ENCODE measurements at regions not wholly inside any gene's neighbourhood (a gene's known extent, or its start where the extent isn't known, plus 50 kb on each side); places are given as distances from the start of the nearest gene placed in this dataset.
"Not testable (repeated sequence)": the region's sequence is repeated elsewhere in the genome, so short reads cannot be mapped to it uniquely, and the experiment has no call there.

DNA sequence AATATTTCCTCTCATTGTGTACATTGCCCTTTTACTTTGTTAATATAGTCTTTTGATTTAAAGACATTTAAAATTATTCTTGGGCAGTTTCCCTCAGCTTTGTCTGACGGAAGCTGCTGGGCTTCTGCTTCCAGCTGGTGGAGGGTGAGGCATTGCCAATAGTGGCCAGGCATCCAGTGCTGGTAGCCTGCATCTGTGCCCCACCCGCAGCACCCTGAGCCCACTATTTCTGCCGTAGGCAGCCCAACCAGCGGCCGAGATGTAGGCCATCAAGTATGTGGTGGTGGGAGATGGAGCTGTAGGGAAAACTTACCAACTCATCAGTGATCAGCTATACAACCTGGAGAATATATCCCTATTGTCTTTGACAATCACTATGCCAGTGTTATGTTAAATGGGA lies 226.0 kb upstream of the SYNCRIP start:
- Histone ChIP-seq H3K4me3 (ENCODE audit: low read length in 2 of 2) (no peak overlapping the region), H3K36me3 (ENCODE audit: control insufficient read depth in 2 of 2, insufficient read depth in 2 of 2, low read length in 2 of 2) (no peaks in the 10 kb centered on the region), H3K9ac (ENCODE audit: low read length in 2 of 2) (no peak overlapping the region), H3K27ac (ENCODE audit: low read length) (no peak overlapping the region), H3K4me1 (ENCODE audit: control insufficient read depth, insufficient read depth, low read length) (peaks cover 29% of the 10 kb centered on the region), H3K9me3 (ENCODE audit: control insufficient read depth in 2 of 2, low read length in 2 of 2) (no peaks in the 10 kb centered on the region), H3K27me3 (ENCODE audit: control insufficient read depth in 1 of 2, insufficient read depth in 2 of 2, low read length in 2 of 2) (no peaks in the 10 kb centered on the region)

GRCh38 chr6:85867595-85867994 lies 224.9 kb upstream of the SYNCRIP start:
- H3K9me3 ChIP-seq (ENCODE audit: control insufficient read depth in 2 of 2, low read length in 2 of 2), result no peaks in the 10 kb centered on the region
- H3K27me3 ChIP-seq (ENCODE audit: control insufficient read depth in 1 of 2, insufficient read depth in 2 of 2, low read length in 2 of 2), result no peaks in the 10 kb centered on the region
- H3K27ac ChIP-seq (ENCODE audit: low read length), result no peak overlapping the region
- no peak overlapping the region for H3K4me3 ChIP-seq (ENCODE audit: low read length in 2 of 2)
- H3K9ac ChIP-seq (ENCODE audit: low read length in 2 of 2), result no peak overlapping the region
- no peaks in the 10 kb centered on the region for H3K36me3 ChIP-seq (ENCODE audit: control insufficient read depth in 2 of 2, insufficient read depth in 2 of 2, low read length in 2 of 2)
- H3K4me1 ChIP-seq (ENCODE audit: control insufficient read depth, insufficient read depth, low read length), result peaks cover 29% of the 10 kb centered on the region

DNA sequence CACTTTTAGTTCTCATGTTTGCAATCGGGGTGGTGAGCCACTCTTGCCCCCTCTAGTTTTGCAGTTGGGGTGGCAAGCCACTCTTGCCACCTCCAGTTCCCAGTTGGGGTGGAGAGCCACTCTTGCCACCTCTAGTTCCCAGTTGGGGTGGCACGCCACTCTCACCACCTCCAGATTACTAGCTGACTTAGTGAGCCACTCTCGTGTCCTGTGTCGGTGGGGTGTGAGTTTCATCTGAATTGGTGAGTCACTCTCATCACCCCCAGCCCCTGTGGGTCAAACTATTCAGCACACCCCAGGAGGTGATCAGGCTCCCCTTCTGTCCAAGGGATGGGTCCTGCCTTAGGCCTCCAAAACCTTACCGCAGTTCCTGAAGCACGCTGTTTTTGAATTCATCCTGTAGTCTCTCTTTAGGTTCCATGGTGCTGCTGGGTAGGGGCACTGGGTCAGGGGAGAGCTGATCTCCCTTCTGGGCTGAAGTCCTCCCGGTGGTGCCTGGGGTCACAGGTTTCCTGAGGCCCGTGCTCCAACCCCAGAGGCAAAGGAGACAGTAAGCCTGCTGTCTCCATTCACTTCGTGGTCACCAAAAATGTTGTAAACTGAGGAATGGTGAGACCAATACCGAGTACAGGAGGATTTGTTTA lies 224.2 kb upstream of the SYNCRIP start:
- peaks cover 29% of the 10 kb centered on the region for H3K4me1 ChIP-seq (ENCODE audit: control insufficient read depth, insufficient read depth, low read length)
- H3K27me3 ChIP-seq (ENCODE audit: control insufficient read depth in 1 of 2, insufficient read depth in 2 of 2, low read length in 2 of 2), result no peaks in the 10 kb centered on the region
- no peaks in the 10 kb centered on the region for H3K36me3 ChIP-seq (ENCODE audit: control insufficient read depth in 2 of 2, insufficient read depth in 2 of 2, low read length in 2 of 2)
- H3K9ac ChIP-seq (ENCODE audit: low read length in 2 of 2), result peak overlapping the region; percentile 36 to 87
- H3K27ac ChIP-seq (ENCODE audit: low read length), result peak overlapping the region; percentile 84
- peak overlapping the region; percentile 78 to 83 for H3K4me3 ChIP-seq (ENCODE audit: low read length in 2 of 2)
- H3K9me3 ChIP-seq (ENCODE audit: control insufficient read depth in 2 of 2, low read length in 2 of 2), result no peaks in the 10 kb centered on the region

DNA sequence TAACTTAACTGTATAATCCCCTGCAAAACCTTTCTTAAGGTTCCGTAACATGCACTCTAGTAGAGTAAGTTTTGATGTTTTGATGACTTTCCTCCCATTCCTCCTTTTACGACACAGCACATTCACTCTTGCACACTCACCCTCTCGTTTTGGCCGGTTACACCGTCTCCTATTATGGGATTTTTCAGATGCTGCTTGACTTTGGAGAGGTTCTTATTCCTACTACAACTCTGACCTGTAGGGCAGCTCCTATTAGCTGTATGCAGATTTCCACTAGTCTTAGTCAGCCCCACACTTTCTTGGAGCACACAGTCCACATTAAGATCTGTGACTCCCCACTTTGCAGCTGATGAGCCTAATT lies 223.7 kb upstream of the SYNCRIP start:
- Histone ChIP-seq H3K4me1 (ENCODE audit: control insufficient read depth, insufficient read depth, low read length) (peaks cover 29% of the 10 kb centered on the region), H3K27me3 (ENCODE audit: control insufficient read depth in 1 of 2, insufficient read depth in 2 of 2, low read length in 2 of 2) (no peaks in the 10 kb centered on the region), H3K4me3 (ENCODE audit: low read length in 2 of 2) (peak overlapping the region; percentile 78 to 83), H3K27ac (ENCODE audit: low read length) (peak overlapping the region; percentile 84), H3K36me3 (ENCODE audit: control insufficient read depth in 2 of 2, insufficient read depth in 2 of 2, low read length in 2 of 2) (no peaks in the 10 kb centered on the region), H3K9me3 (ENCODE audit: control insufficient read depth in 2 of 2, low read length in 2 of 2) (no peaks in the 10 kb centered on the region), H3K9ac (ENCODE audit: low read length in 2 of 2) (peak overlapping the region; percentile 36 to 87)

- Histone ChIP-seq H3K4me3 (ENCODE audit: low read length in 2 of 2) (peak overlapping the region; percentile 78 to 83), H3K4me1 (ENCODE audit: control insufficient read depth, insufficient read depth, low read length) (peaks cover 29% of the 10 kb centered on the region), H3K27ac (ENCODE audit: low read length) (peak overlapping the region; percentile 84)
These were observed 223.0 kb upstream of the SYNCRIP start for GRCh38 chr6:85865420-85866369.

GRCh38 chr6:85864453-85865401 lies 222.0 kb upstream of the SYNCRIP start:
- peak overlapping the region; percentile 78 to 83 for H3K4me3 ChIP-seq (ENCODE audit: low read length in 2 of 2)
- no peaks in the 10 kb centered on the region for H3K27me3 ChIP-seq (ENCODE audit: control insufficient read depth in 1 of 2, insufficient read depth in 2 of 2, low read length in 2 of 2)
- no peaks in the 10 kb centered on the region for H3K9me3 ChIP-seq (ENCODE audit: control insufficient read depth in 2 of 2, low read length in 2 of 2)
- no peaks in the 10 kb centered on the region for H3K36me3 ChIP-seq (ENCODE audit: control insufficient read depth in 2 of 2, insufficient read depth in 2 of 2, low read length in 2 of 2)
- H3K27ac ChIP-seq (ENCODE audit: low read length), result peak overlapping the region; percentile 84
- peaks cover 29% of the 10 kb centered on the region for H3K4me1 ChIP-seq (ENCODE audit: control insufficient read depth, insufficient read depth, low read length)
- H3K9ac ChIP-seq (ENCODE audit: low read length in 2 of 2), result peak overlapping the region; percentile 7 to 87

More at GRCh38 chr6:85865420-85866369, 223.0 kb upstream of the SYNCRIP start:
- Histone ChIP-seq H3K9me3 (ENCODE audit: control insufficient read depth in 2 of 2, low read length in 2 of 2) (no peaks in the 10 kb centered on the region), H3K36me3 (ENCODE audit: control insufficient read depth in 2 of 2, insufficient read depth in 2 of 2, low read length in 2 of 2) (no peaks in the 10 kb centered on the region), H3K27me3 (ENCODE audit: control insufficient read depth in 1 of 2, insufficient read depth in 2 of 2, low read length in 2 of 2) (no peaks in the 10 kb centered on the region), H3K9ac (ENCODE audit: low read length in 2 of 2) (peak overlapping the region; percentile 36 to 87)

DNA sequence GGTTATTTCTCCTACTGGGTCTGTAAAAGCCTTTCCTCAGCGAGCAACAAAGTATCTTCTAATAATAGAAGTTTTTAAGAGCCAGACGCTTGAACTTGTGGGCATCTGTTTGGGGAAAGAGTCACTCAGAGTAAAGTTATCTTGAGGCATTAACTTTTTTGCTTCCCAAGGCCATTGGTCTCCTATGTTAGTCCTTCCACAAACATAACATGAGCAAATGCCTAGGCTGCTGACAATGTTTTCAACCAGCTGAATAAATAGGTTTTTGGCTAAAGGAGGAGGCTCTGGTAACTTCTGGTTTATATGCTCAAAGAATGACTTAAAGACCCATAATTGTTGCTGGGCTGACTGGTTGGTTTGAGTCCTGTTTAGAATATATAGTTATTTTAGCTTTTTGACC lies 213.5 kb upstream of the SYNCRIP start:
- no peak overlapping the region for H3K9ac ChIP-seq (ENCODE audit: low read length in 2 of 2)
- H3K27ac ChIP-seq (ENCODE audit: low read length), result no peak overlapping the region
- H3K4me3 ChIP-seq (ENCODE audit: low read length in 2 of 2), result no peak overlapping the region
- H3K27me3 ChIP-seq (ENCODE audit: control insufficient read depth in 1 of 2, insufficient read depth in 2 of 2, low read length in 2 of 2), result no peaks in the 10 kb centered on the region
- H3K9me3 ChIP-seq (ENCODE audit: control insufficient read depth in 2 of 2, low read length in 2 of 2), result no peaks in the 10 kb centered on the region
- no peaks in the 10 kb centered on the region for H3K4me1 ChIP-seq (ENCODE audit: control insufficient read depth, insufficient read depth, low read length)
- H3K36me3 ChIP-seq (ENCODE audit: control insufficient read depth in 2 of 2, insufficient read depth in 2 of 2, low read length in 2 of 2), result no peaks in the 10 kb centered on the region

- not testable (repeated sequence) for H3K27ac ChIP-seq (ENCODE audit: low read length); H3K27me3 ChIP-seq (ENCODE audit: control insufficient read depth in 1 of 2, insufficient read depth in 2 of 2, low read length in 2 of 2); H3K4me3 ChIP-seq (ENCODE audit: low read length in 2 of 2); H3K36me3 ChIP-seq (ENCODE audit: control insufficient read depth in 2 of 2, insufficient read depth in 2 of 2, low read length in 2 of 2); H3K9me3 ChIP-seq (ENCODE audit: control insufficient read depth in 2 of 2, low read length in 2 of 2); H3K4me1 ChIP-seq (ENCODE audit: control insufficient read depth, insufficient read depth, low read length); H3K9ac ChIP-seq (ENCODE audit: low read length in 2 of 2)
These were observed 195.8 kb upstream of the SYNCRIP start for GRCh38 chr6:85838351-85839119.

- Histone ChIP-seq H3K9ac (ENCODE audit: low read length in 2 of 2) (no peak overlapping the region), H3K9me3 (ENCODE audit: control insufficient read depth in 2 of 2, low read length in 2 of 2) (peaks cover 7 to 16% of the 10 kb centered on the region in 2 donors), H3K4me3 (ENCODE audit: low read length in 2 of 2) (no peak overlapping the region), H3K36me3 (ENCODE audit: control insufficient read depth in 2 of 2, insufficient read depth in 2 of 2, low read length in 2 of 2) (no peaks in the 10 kb centered on the region), H3K27me3 (ENCODE audit: control insufficient read depth in 1 of 2, insufficient read depth in 2 of 2, low read length in 2 of 2) (no peaks in the 10 kb centered on the region), H3K27ac (ENCODE audit: low read length) (no peak overlapping the region), H3K4me1 (ENCODE audit: control insufficient read depth, insufficient read depth, low read length) (no peaks in the 10 kb centered on the region)
These were observed 186.3 kb upstream of the SYNCRIP start for GRCh38 chr6:85828973-85829372.

DNA sequence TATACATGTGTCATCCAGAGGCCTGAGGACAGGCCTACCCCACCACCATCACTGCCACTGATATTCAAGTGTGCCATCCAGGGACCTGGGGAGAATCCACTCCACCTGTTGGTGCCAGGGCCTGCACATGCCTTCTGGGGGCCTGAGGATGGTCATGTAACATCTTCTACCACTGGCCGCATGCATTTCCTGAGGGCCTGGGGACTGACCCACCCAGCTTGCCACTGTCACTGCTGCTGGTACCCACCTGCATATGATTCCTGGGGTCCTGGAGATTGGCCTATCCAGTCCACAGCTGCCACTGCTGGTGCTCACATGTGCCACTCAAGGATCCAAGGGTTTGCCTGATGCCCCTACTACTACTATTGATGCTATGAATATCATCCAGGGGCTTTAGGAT lies 184.3 kb upstream of the SYNCRIP start:
- Histone ChIP-seq H3K4me3 (ENCODE audit: low read length in 2 of 2) (no peak overlapping the region), H3K4me1 (ENCODE audit: control insufficient read depth, insufficient read depth, low read length) (no peaks in the 10 kb centered on the region), H3K9ac (ENCODE audit: low read length in 2 of 2) (no peak overlapping the region), H3K27me3 (ENCODE audit: control insufficient read depth in 1 of 2, insufficient read depth in 2 of 2, low read length in 2 of 2) (no peaks in the 10 kb centered on the region), H3K36me3 (ENCODE audit: control insufficient read depth in 2 of 2, insufficient read depth in 2 of 2, low read length in 2 of 2) (no peaks in the 10 kb centered on the region), H3K27ac (ENCODE audit: low read length) (no peak overlapping the region), H3K9me3 (ENCODE audit: control insufficient read depth in 2 of 2, low read length in 2 of 2) (peaks cover 7 to 17% of the 10 kb centered on the region in 2 donors)
